Amniotic stem cell (primary cell): ENCODE measurements at regions not wholly inside any gene's neighbourhood (a gene's known extent, or its start where the extent isn't known, plus 50 kb on each side); places are given as distances from the start of the nearest gene placed in this dataset.

ENCODE experiments used
- DNase-seq: peaks from one replicate; lab custom pipeline; 2025; lab: John Stamatoyannopoulos, UW

GRCh38 chr17:13302983-13303382, 285.2 kb upstream of the ELAC2 start:
- no peak for DNase-seq

GRCh38 chr17:13302419-13302818, 284.6 kb upstream of the ELAC2 start:
- no peak for DNase-seq

GRCh38 chr17:13297183-13297582, 279.4 kb upstream of the ELAC2 start:
- DNase-seq: no peak

GRCh38 chr17:13293421-13293820, 275.6 kb upstream of the ELAC2 start:
- no peak for DNase-seq

- no peak for DNase-seq
Observed at GRCh38 chr17:13292291-13292690, 274.5 kb upstream of the ELAC2 start.

GRCh38 chr17:13288248-13288647, 270.4 kb upstream of the ELAC2 start:
- DNase-seq: no peak

- no peak for DNase-seq
Observed at GRCh38 chr17:13287226-13287625, 269.4 kb upstream of the ELAC2 start.

- no peak for DNase-seq
Observed at GRCh38 chr17:13283606-13284005, 265.8 kb upstream of the ELAC2 start.

- DNase-seq: no peak
Observed at GRCh38 chr17:13281626-13282025, 263.8 kb upstream of the ELAC2 start.

GRCh38 chr17:13273806-13274205, 256.0 kb upstream of the ELAC2 start:
- DNase-seq: no peak

- no peak for DNase-seq
Observed at GRCh38 chr17:13272296-13272695, 254.5 kb upstream of the ELAC2 start.

GRCh38 chr17:13268791-13269595, 251.2 kb upstream of the ELAC2 start:
- no peak for DNase-seq

- DNase-seq: no peak
Observed at GRCh38 chr17:13266606-13267005, 248.8 kb upstream of the ELAC2 start.

GRCh38 chr17:13265311-13265710, 247.5 kb upstream of the ELAC2 start:
- no peak for DNase-seq

- no peak for DNase-seq
Observed at GRCh38 chr17:13263746-13264145, 245.9 kb upstream of the ELAC2 start.

GRCh38 chr17:13256545-13256944, 238.7 kb upstream of the ELAC2 start:
- no peak for DNase-seq

GRCh38 chr17:13253733-13254410, 236.0 kb upstream of the ELAC2 start:
- DNase-seq: no peak

GRCh38 chr17:13244513-13244912, 226.7 kb upstream of the ELAC2 start:
- no peak for DNase-seq

- no peak for DNase-seq
Observed at GRCh38 chr17:13243585-13243984, 225.8 kb upstream of the ELAC2 start.

GRCh38 chr17:13240851-13241250, 223.0 kb upstream of the ELAC2 start:
- no peak for DNase-seq

GRCh38 chr17:13230350-13231264, 212.8 kb upstream of the ELAC2 start:
- no peak for DNase-seq

GRCh38 chr17:13228225-13228624, 210.4 kb upstream of the ELAC2 start:
- DNase-seq: no peak

GRCh38 chr17:13222975-13223374, 205.1 kb upstream of the ELAC2 start:
- DNase-seq: no peak
